ENCODE measurements at regions not wholly inside any gene's neighbourhood (a gene's known extent, or its start where the extent isn't known, plus 50 kb on each side); places are given as distances from the start of the nearest gene placed in this dataset.

- ATAC-seq, result no peak
- TF ChIP-seq PATZ1 (CRISPR knock-in tag; IDR thresholded peaks at IDR 0.05; ENCODE audit: borderline replicate concordance) (no peak), ZFP3 (CRISPR knock-in tag; IDR thresholded peaks at IDR 0.05) (no peak), RARB (CRISPR knock-in tag; IDR thresholded peaks at IDR 0.05) (no peak), TOX (CRISPR knock-in tag; IDR thresholded peaks at IDR 0.05; ENCODE audit: borderline replicate concordance) (no peak), TSHZ2 (CRISPR knock-in tag; IDR thresholded peaks at IDR 0.05) (no peak), CSRNP3 (CRISPR knock-in tag; IDR thresholded peaks at IDR 0.05) (no peak), CSDC2 (CRISPR knock-in tag; IDR thresholded peaks at IDR 0.05) (no peak), ZNF70 (CRISPR knock-in tag; IDR thresholded peaks at IDR 0.05) (no peak), CREB5 (CRISPR knock-in tag; IDR thresholded peaks at IDR 0.05; ENCODE audit: low read depth) (no peak), GLIS3 (CRISPR knock-in tag; IDR thresholded peaks at IDR 0.05) (no peak), ESRRG (CRISPR knock-in tag; IDR thresholded peaks at IDR 0.05) (no peak), SNAI2 (CRISPR knock-in tag; IDR thresholded peaks at IDR 0.05) (no peak), PPARA (CRISPR knock-in tag; IDR thresholded peaks at IDR 0.05; ENCODE audit: borderline replicate concordance) (no peak), ZNF8 (CRISPR knock-in tag; IDR thresholded peaks at IDR 0.05) (no peak), ISL1 (CRISPR knock-in tag; IDR thresholded peaks at IDR 0.05) (no peak), BACH2 (CRISPR knock-in tag; IDR thresholded peaks at IDR 0.05; ENCODE audit: borderline replicate concordance) (no peak), ARNTL (CRISPR knock-in tag; IDR thresholded peaks at IDR 0.05; ENCODE audit: borderline replicate concordance, low read depth) (no peak)
Observed at GRCh38 chr12:17369556-17369955, 720.4 kb downstream of the RERGL start.

- no peak for TF ChIP-seq ZNF565 (CRISPR knock-in tag; conservative IDR thresholded peaks at IDR 0.05; ENCODE audit: low read depth)
- TF ChIP-seq PATZ1 (CRISPR knock-in tag; IDR thresholded peaks at IDR 0.05; ENCODE audit: borderline replicate concordance), result no peak
- no peak for TF ChIP-seq CSRNP3 (CRISPR knock-in tag; IDR thresholded peaks at IDR 0.05)
- no peak for TF ChIP-seq PPARA (CRISPR knock-in tag; IDR thresholded peaks at IDR 0.05; ENCODE audit: borderline replicate concordance)
- TF ChIP-seq ZNF8 (CRISPR knock-in tag; IDR thresholded peaks at IDR 0.05), result no peak
- TF ChIP-seq RARB (CRISPR knock-in tag; IDR thresholded peaks at IDR 0.05), result no peak
- no peak for TF ChIP-seq SNAI2 (CRISPR knock-in tag; IDR thresholded peaks at IDR 0.05)
- no peak for ATAC-seq
Observed at GRCh38 chr12:17361224-17361623, 728.8 kb downstream of the RERGL start.

GRCh38 chr12:17358835-17359234, 731.2 kb downstream of the RERGL start:
- ATAC-seq, result no peak
- TF ChIP-seq TCF4 (CRISPR knock-in tag; IDR thresholded peaks at IDR 0.05; ENCODE audit: borderline replicate concordance) (no peak), ISL1 (CRISPR knock-in tag; IDR thresholded peaks at IDR 0.05) (no peak), PATZ1 (CRISPR knock-in tag; IDR thresholded peaks at IDR 0.05; ENCODE audit: borderline replicate concordance) (no peak)

All from SK-N-SH treated with all-trans-retinoic acid at 6 μM for 48 hours (cell line).